Bronchial epithelial cell (primary cell): ENCODE measurements at regions not wholly inside any gene's neighbourhood (a gene's known extent, or its start where the extent isn't known, plus 50 kb on each side); places are given as distances from the start of the nearest gene placed in this dataset.

ENCODE experiments used
- DNase-seq: peaks from one replicate; pipeline ENCODE4 v3.0.0-alpha.2; 2010; ENCODE audit warnings: low read depth
- FAIRE-seq: peaks from 2 replicates; lab custom pipeline; 2011; peaks lifted over from hg19 to GRCh38; lab: Jason Lieb, UNC
- H3K27me3 ChIP-seq: 2 replicates; pipeline ENCODE4 v1.5.1; 2011; ENCODE audit warnings: low read length; ENCODE audit not compliant: control insufficient read depth, insufficient read depth
- H3K36me3 ChIP-seq: 2 replicates; pipeline ENCODE4 v1.5.1; 2011; ENCODE audit warnings: low read length; ENCODE audit not compliant: control insufficient read depth, insufficient read depth
- H3K4me3 ChIP-seq: 2 replicates; pipeline ENCODE4 v1.5.1; 2011; ENCODE audit warnings: mild to moderate bottlenecking, low read depth, low read length, control low read depth
- TF ChIP-seq, protein P1 (sequence below): IDR thresholded peaks from 2 replicates; pipeline ENCODE4 v1.5.1; 2011; ENCODE audit warnings: mild to moderate bottlenecking, moderate library complexity, low read length, control low read depth, inconsistent platforms; ENCODE audit not compliant: insufficient read depth, severe bottlenecking

DNA sequence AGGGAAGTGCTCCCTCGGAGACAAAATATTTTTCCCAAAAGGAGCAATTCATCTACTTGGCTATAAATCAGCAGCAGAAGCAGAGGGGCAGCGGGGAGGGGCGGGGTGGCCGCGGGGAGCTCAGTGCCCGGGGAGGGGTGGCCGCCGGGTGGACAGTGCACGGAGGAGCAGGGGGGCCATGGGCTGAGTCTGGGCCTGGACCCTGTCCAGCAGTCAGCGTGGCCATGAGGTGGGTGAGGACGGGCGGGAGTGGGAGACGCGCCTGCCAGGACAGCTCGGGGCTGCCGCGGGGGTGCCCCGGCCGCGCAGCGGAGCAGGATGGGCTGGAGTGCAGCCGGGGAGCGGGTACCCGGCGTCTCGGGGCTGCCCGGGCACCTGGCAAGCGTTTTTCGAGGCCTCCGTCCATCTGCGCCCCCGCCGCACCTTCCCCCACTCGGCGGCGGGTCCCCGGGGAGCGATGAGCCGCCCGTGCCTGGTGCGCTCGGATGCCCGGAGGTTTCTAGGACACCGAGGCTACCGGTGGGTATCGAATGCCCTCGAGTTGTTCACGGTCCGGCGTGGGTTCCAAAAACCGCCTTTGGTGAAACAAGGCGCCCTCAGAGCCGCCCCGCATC is 229.5 kb downstream of the THBS2 start:
- TF ChIP-seq, protein P1, sequence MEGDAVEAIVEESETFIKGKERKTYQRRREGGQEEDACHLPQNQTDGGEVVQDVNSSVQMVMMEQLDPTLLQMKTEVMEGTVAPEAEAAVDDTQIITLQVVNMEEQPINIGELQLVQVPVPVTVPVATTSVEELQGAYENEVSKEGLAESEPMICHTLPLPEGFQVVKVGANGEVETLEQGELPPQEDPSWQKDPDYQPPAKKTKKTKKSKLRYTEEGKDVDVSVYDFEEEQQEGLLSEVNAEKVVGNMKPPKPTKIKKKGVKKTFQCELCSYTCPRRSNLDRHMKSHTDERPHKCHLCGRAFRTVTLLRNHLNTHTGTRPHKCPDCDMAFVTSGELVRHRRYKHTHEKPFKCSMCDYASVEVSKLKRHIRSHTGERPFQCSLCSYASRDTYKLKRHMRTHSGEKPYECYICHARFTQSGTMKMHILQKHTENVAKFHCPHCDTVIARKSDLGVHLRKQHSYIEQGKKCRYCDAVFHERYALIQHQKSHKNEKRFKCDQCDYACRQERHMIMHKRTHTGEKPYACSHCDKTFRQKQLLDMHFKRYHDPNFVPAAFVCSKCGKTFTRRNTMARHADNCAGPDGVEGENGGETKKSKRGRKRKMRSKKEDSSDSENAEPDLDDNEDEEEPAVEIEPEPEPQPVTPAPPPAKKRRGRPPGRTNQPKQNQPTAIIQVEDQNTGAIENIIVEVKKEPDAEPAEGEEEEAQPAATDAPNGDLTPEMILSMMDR: no peak
- Histone ChIP-seq H3K4me3 (no peak overlapping the region), H3K27me3 (no peaks in the 10 kb centered on the region), H3K36me3 (no peaks in the 10 kb centered on the region)
- FAIRE-seq (no peak), DNase-seq (no peak)

DNA sequence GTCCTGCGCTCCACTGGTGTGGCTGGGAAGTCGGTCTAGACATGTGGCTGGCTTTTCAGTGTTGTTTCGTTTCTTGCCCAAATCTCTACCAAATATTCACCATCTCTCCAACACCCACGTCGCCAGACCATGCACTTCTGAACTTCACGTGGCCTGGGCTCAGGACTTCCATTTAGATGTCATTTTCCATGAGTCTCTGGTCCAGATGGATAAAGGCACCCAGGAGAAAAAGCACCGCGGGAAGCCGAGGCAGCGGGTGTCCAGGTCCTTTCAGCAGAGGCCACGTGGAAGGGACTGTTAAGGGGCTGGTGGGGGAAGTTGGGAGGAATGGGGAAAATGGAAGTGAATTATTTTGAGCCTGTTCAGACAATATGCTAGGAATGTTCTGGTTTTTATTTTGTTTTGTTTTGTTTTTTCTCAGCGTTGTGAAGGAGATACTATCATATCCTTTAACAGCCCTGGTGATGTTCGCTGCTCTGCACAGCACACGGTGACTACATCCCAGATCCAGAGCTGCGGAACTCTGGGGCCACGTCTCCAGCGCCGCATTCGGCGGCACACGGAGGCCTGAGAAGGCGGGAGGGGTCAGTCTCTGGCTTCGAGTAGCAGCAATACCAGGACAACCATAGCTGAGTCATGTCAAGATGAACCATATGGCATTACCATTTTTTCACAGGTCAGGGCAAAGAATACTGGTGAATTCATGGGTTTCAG is 230.3 kb downstream of the THBS2 start:
- DNase-seq (no peak), FAIRE-seq (no peak)
- Histone ChIP-seq H3K27me3 (no peaks in the 10 kb centered on the region), H3K36me3 (no peaks in the 10 kb centered on the region), H3K4me3 (no peak overlapping the region)
- TF ChIP-seq, protein P1: no peak

DNA sequence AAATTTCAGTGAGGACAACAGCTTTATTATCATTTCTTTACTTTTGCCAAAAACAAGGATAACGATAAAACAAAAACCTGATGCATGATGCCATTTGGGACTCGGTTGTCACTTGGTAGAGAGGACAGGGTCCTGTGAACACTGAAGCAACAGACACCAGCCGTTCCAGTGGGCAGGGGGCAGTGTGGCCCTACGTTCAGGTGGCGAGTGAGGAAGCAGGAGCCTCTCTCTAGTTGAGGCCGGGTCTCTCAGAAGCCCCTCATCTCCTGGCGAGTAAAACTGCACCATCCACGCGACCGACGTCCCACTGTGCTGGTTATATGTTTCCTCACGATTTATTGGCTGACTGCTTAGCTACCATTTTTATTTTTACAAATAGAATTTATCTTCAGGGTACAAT is 231.6 kb downstream of the THBS2 start:
- H3K27me3 ChIP-seq: no peaks in the 10 kb centered on the region
- no peak overlapping the region for H3K4me3 ChIP-seq
- no peak for FAIRE-seq
- H3K36me3 ChIP-seq: no peaks in the 10 kb centered on the region
- TF ChIP-seq, protein P1: no peak
- no peak for DNase-seq

DNA sequence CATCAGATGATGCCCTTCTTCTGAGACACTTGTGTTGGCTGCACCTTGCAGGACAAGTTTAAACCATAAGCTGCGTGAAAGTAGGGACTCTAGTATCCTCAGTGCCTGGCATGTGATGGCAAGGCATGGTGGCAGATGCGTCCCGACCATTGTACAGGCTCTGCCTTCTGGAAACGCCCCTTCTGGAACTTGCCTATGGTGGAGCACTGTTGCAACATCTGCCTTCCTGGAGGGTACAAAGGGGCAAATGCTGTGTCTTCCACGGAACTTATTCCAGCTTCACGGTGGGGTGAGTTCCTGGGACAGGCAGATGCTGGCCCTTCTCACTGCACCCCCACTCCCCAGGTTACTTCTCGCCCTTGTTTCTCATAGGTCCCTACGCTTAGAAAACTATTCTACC is 232.8 kb downstream of the THBS2 start:
- DNase-seq (no peak), FAIRE-seq (no peak)
- Histone ChIP-seq H3K27me3 (no peaks in the 10 kb centered on the region), H3K4me3 (no peak overlapping the region), H3K36me3 (no peaks in the 10 kb centered on the region)
- TF ChIP-seq, protein P1: no peak

DNA sequence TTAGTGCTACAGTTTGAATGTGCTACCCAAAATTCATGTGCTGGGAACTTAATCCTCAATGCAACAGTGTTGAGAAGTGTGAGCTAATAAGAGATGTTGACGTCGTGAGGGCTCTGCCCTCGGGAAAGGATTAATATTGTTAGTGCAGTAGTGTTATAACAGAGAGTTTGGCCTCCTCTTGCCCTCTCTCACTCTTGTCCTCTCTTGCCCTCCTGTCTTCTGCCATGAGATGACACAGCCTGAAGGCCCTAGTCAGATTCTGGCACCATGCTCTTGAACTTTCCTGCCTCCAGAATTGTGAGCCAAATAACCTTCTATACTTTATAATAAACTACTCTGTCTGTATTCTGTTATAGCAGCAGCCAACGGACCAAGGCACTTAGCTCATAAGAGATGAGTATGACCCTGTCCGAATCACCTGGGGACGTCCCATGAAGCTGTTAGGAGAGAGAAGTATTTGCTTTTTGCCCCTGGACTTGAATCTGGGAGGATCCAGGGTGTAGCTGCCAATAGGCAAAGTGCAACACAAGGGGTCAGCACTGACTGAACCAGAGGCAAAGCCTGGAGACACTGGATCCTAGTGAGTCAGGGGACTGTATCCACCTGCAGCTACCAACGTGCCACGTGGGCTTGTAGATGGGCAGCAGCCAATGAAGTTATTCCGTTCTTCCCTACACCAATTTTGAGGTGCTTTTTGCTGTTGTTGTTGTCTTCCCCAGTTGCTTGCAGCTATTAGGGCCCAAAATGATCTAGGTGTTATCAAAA is 233.7 kb downstream of the THBS2 start:
- Histone ChIP-seq H3K4me3 (no peak overlapping the region), H3K27me3 (no peaks in the 10 kb centered on the region), H3K36me3 (no peaks in the 10 kb centered on the region)
- TF ChIP-seq, protein P1: no peak
- no peak for DNase-seq
- no peak for FAIRE-seq
